Caco-2 (cell line): ENCODE measurements at regions not wholly inside any gene's neighbourhood (a gene's known extent, or its start where the extent isn't known, plus 50 kb on each side); places are given as distances from the start of the nearest gene placed in this dataset.

Experiments
- BruUV-seq: library from RNA; stranded (reverse); fragments of 400-500 nt; replicated peaks from 2 replicates; lab custom pipeline; 2021; lab: Mats Ljungman, UMichigan
- CTCF ChIA-PET: fragments of 300-600 bp; sonication (Branson Sonifier 250); formaldehyde crosslinking; loops from one replicate; lab custom pipeline; 2022; ENCODE audit warnings: antibody characterized with exemption; lab: Charles Lee
- POLR2A ChIA-PET: fragments of 300-600 bp; sonication (Branson Sonifier 250); formaldehyde crosslinking; loops from one replicate; lab custom pipeline; 2022; ENCODE audit warnings: antibody characterized with exemption; lab: Charles Lee
- DNase-seq, 2 experiments: peaks; one replicate each; pipeline versions ENCODE4 v3.0.0 to v3.0.0-alpha.2; 2020 to 2022
- H3K27me3 ChIP-seq: replicated peaks from 2 replicates; pipeline ENCODE4 v1.6.0; 2011; ENCODE audit warnings: low read length; ENCODE audit not compliant: control insufficient read depth, insufficient read depth
- H3K36me3 ChIP-seq: 2 replicates; pipeline ENCODE4 v1.5.1; 2011; ENCODE audit warnings: low read length; ENCODE audit not compliant: control insufficient read depth, insufficient read depth
- H3K4me1 ChIP-seq: fragments of 250-450 bp; sonication (Bioruptor Pico); 2 replicates; pipeline ENCODE4 v1.5.1; 2020; ENCODE audit warnings: mild to moderate bottlenecking
- H3K4me3 ChIP-seq: 2 replicates; pipeline ENCODE4 v1.5.1; 2011; ENCODE audit warnings: low read depth, mild to moderate bottlenecking, control low read depth, low read length
- H3K9me3 ChIP-seq: fragments of 250-450 bp; sonication (Bioruptor Pico); 2 replicates; pipeline ENCODE4 v1.5.1; 2020; ENCODE audit warnings: mild to moderate bottlenecking, moderate library complexity
- H3K27ac Mint-ChIP-seq: one replicate; pipeline ENCODE4 v1.8.0; 2022; ENCODE audit warnings: mixed read lengths; ENCODE audit not compliant: unreplicated experiment
- H3K27me3 Mint-ChIP-seq: one replicate; pipeline ENCODE4 v1.8.0; 2022; ENCODE audit warnings: mixed read lengths; ENCODE audit not compliant: insufficient read depth, unreplicated experiment
- H3K36me3 Mint-ChIP-seq: one replicate; pipeline ENCODE4 v1.8.0; 2022; ENCODE audit warnings: mild to moderate bottlenecking, mixed read lengths; ENCODE audit not compliant: insufficient read depth, unreplicated experiment
- H3K4me1 Mint-ChIP-seq: one replicate; pipeline ENCODE4 v1.8.0; 2022; ENCODE audit warnings: low read depth, mixed read lengths; ENCODE audit not compliant: unreplicated experiment
- H3K4me3 Mint-ChIP-seq: one replicate; pipeline ENCODE4 v1.8.0; 2022; ENCODE audit warnings: mild to moderate bottlenecking, moderate library complexity, mixed read lengths; ENCODE audit not compliant: unreplicated experiment
- H3K9me3 Mint-ChIP-seq: one replicate; pipeline ENCODE4 v1.8.0; 2022; ENCODE audit warnings: mixed read lengths; ENCODE audit not compliant: unreplicated experiment
- intact Hi-C: fragments of 100-400 bp; cut with micrococcal nuclease; formaldehyde crosslinking; loops from one replicate; pipeline ENCODE4 v1.10.0; 2022; ENCODE audit not compliant: unreplicated experiment
- TF ChIP-seq, protein P1 (sequence below), 2 experiments: fragments of 200-600 bp in 1 of 2; IDR thresholded peaks; 1 replicate in 1 of 2; 2 replicates in 1 of 2; pipeline versions ENCODE4 v1.5.1 to v1.8.0; 2011 to 2022; ENCODE audit warnings: antibody characterized with exemption in 1 of 2, control low read depth in 1 of 2, inconsistent platforms in 1 of 2, low read depth in 1 of 2, low read length in 1 of 2, mild to moderate bottlenecking in 1 of 2, moderate library complexity in 1 of 2; ENCODE audit not compliant: insufficient read depth in 1 of 2, severe bottlenecking in 1 of 2, unreplicated experiment in 1 of 2

DNA sequence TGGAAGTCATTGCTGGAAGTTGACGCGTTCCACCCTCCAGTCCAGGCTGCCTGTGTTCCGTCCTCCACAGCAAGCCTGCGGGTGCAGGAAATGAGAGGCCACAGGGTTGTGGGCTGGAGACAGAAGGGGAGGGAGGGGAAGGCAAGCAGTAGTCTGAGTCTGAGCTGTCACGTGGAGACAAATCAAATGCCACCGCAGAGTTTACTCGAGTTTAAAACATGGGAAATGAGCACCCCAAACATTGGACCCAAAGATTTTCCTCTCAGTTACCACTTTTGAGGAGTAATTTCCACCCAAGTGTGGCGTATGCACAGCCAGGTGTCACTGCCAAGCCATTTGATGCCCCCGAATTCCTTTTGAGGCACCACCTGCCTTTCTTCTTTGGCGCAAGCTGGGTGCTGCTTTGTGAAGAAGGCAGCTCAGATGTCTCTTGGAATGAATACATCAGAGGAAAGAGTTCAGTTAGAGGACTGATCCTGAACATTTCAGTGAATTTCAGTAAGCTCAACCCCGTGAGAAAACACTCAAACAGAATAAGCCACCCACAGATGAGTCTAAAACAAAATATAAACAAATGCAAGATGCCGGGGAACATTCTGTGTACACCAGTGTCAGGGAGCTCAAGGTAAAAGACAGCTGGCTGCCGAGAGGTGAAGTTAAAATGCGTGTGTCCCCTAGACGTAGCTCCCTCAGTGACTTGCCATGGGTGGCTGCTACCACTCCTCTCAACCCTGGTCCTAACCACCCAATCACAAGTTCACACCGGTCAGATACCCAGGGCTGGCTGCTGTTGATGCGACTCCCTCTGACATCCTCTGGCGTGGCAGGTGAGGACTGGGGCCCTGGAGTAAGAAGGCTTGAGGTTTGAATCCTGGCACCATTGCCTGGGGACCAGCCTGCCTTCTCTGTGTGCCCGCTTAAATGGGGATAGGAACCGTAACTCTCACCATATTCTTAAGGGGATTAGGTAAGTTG lies 203.8 kb downstream of the UACA start:
- Mint-ChIP-seq H3K27me3 (no peaks in the 10 kb centered on the region), H3K36me3 (no peaks in the 10 kb centered on the region), H3K4me3 (no peak overlapping the region), H3K9me3 (no peaks in the 10 kb centered on the region), H3K27ac (no peak overlapping the region), H3K4me1 (no peaks in the 10 kb centered on the region)
- intact Hi-C loops = no loop called here
- ChIA-PET CTCF (no interaction called here), POLR2A (no interaction called here)
- DNase-seq = no peak
- H3K4me3 ChIP-seq = no peak overlapping the region
- no TSS peak for BruUV-seq
- no peaks in the 10 kb centered on the region for H3K27me3 ChIP-seq
- TF ChIP-seq, protein P1, sequence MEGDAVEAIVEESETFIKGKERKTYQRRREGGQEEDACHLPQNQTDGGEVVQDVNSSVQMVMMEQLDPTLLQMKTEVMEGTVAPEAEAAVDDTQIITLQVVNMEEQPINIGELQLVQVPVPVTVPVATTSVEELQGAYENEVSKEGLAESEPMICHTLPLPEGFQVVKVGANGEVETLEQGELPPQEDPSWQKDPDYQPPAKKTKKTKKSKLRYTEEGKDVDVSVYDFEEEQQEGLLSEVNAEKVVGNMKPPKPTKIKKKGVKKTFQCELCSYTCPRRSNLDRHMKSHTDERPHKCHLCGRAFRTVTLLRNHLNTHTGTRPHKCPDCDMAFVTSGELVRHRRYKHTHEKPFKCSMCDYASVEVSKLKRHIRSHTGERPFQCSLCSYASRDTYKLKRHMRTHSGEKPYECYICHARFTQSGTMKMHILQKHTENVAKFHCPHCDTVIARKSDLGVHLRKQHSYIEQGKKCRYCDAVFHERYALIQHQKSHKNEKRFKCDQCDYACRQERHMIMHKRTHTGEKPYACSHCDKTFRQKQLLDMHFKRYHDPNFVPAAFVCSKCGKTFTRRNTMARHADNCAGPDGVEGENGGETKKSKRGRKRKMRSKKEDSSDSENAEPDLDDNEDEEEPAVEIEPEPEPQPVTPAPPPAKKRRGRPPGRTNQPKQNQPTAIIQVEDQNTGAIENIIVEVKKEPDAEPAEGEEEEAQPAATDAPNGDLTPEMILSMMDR (IDR thresholded peaks at IDR 0.05; ENCODE audit: insufficient read depth in 1 of 2, low read depth in 1 of 2, low read length in 1 of 2, severe bottlenecking in 1 of 2, unreplicated experiment in 1 of 2) = no peak
- no peaks in the 10 kb centered on the region for H3K4me1 ChIP-seq
- no peaks in the 10 kb centered on the region for H3K9me3 ChIP-seq
- H3K36me3 ChIP-seq = no peaks in the 10 kb centered on the region

DNA sequence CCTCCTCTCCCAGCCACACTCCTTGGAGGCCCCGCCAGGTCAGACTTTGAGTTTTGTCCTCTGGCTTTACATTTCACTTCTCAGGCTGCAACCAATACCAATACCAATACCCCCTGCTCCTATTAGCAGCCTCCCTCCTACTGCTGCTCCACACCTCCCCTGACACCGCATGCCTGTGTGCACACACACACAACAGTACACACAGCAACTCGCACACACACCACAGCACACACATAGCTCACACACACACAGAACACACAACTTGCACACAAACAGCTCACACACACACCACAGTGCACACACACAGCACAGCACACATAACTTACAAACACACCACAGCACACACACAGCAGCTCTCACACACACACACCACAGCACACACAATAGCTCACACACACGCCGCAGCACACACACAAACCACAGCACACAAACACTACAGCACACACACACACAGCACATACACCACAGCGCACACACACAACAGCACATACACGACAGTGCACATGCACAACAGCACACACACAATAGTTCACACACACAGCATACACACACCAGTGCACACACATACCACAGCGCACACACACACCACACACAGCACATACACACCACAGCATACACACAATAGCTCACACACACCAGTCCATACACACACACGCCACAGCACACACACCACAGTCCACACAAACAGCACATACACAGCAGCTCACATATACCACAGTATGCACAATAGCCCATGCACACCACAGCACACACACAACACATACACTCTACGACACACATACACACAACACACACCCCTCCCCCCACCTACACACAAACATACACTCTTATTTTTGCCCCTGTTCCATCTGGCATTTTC lies 204.7 kb downstream of the UACA start:
- BruUV-seq = no TSS peak
- TF ChIP-seq, protein P1 (IDR thresholded peaks at IDR 0.05; ENCODE audit: insufficient read depth in 1 of 2, low read depth in 1 of 2, low read length in 1 of 2, severe bottlenecking in 1 of 2, unreplicated experiment in 1 of 2) = no peak
- no peaks in the 10 kb centered on the region for H3K36me3 Mint-ChIP-seq
- no peak overlapping the region for H3K4me3 Mint-ChIP-seq
- no peaks in the 10 kb centered on the region for H3K9me3 Mint-ChIP-seq
- Histone ChIP-seq H3K9me3 (no peaks in the 10 kb centered on the region), H3K4me1 (no peaks in the 10 kb centered on the region), H3K27me3 (no peaks in the 10 kb centered on the region), H3K4me3 (no peak overlapping the region), H3K36me3 (no peaks in the 10 kb centered on the region)
- intact Hi-C loops = no loop called here
- H3K4me1 Mint-ChIP-seq = no peaks in the 10 kb centered on the region
- ChIA-PET POLR2A (no interaction called here), CTCF (no interaction called here)
- no peak overlapping the region for H3K27ac Mint-ChIP-seq
- no peaks in the 10 kb centered on the region for H3K27me3 Mint-ChIP-seq
- no peak for DNase-seq

DNA sequence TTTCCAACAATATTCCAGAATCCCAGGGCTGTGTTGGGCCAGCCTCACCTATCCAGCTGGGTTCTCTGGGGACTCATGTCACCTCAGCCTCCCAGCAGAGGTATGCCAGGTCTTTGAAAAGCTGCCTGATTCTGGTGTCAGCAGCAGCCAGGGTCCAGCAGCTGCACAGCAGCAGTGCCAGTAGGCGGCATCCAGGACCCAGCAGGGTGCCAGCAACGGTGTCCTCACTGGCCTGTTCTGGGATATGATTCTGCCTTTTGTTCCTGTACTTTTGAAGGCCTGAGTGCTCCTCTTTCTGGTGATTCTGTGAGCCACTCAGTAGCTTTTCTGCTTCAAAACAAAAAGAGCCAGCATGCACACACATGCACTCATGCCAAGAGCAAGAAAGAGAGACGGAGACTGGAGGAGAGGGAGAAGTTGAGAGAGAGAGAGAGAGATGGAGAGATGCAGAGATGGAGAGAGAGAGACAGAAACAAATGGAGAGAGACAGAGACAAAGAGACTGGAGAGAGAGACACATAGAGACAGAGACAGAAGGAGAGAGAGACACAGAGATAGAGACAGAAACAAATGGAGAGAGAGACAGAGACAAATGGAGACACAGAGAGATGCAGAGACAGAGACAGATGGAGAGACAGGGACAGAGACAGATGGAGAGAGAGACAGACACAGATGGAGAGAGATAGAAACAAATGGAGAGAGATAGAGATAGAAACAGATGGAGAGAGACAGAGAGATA lies 205.7 kb downstream of the UACA start:
- Mint-ChIP-seq H3K4me1 (no peaks in the 10 kb centered on the region), H3K4me3 (no peak overlapping the region), H3K27ac (no peak overlapping the region), H3K9me3 (no peaks in the 10 kb centered on the region), H3K36me3 (no peaks in the 10 kb centered on the region), H3K27me3 (no peaks in the 10 kb centered on the region)
- no peaks in the 10 kb centered on the region for H3K27me3 ChIP-seq
- no peaks in the 10 kb centered on the region for H3K36me3 ChIP-seq
- TF ChIP-seq, protein P1 (IDR thresholded peaks at IDR 0.05; ENCODE audit: insufficient read depth in 1 of 2, low read depth in 1 of 2, low read length in 1 of 2, severe bottlenecking in 1 of 2, unreplicated experiment in 1 of 2) = no peak
- no peaks in the 10 kb centered on the region for H3K4me1 ChIP-seq
- CTCF ChIA-PET = no interaction called here
- intact Hi-C loops = no loop called here
- no peak for DNase-seq
- H3K4me3 ChIP-seq = no peak overlapping the region
- POLR2A ChIA-PET = interaction anchor here (0.7 kb wide), 1 partner anchor 508 kb away, joined by 4 read pairs; no protein-coding TSS in a partner anchor
- BruUV-seq = no TSS peak
- no peaks in the 10 kb centered on the region for H3K9me3 ChIP-seq
